HCT116 (cell line): ENCODE measurements at regions not wholly inside any gene's neighbourhood (a gene's known extent, or its start where the extent isn't known, plus 50 kb on each side); places are given as distances from the start of the nearest gene placed in this dataset.

Experiments
- ATAC-seq: fragments of 200-7000 bp; cut with Tn5 transposase; 2 replicates; pipeline ENCODE4 v1.9.1; 2020; ENCODE audit warnings: mild to moderate bottlenecking, moderate library complexity
- BruUV-seq: library from RNA; stranded (reverse); fragments of 400-500 nt; replicated peaks from 2 replicates; lab custom pipeline; 2021; lab: Mats Ljungman, UMichigan
- CTCF ChIA-PET: fragments of 300-600 bp; sonication (Branson Sonifier 250); formaldehyde crosslinking; loops from one replicate; lab custom pipeline; 2021; ENCODE audit warnings: antibody characterized with exemption; lab: Charles Lee
- POLR2A ChIA-PET: fragments of 300-600, 350-600 bp; sonication (Branson Sonifier 250); formaldehyde crosslinking; loops from one replicate; lab custom pipeline; 2021; ENCODE audit warnings: antibody characterized with exemption; lab: Charles Lee
- RAD21 ChIA-PET, 2 experiments: fragments of 300-600 bp; sonication (Branson Sonifier 250); formaldehyde crosslinking; loops; one replicate each; lab custom pipeline; 2023; ENCODE audit warnings: low total read pairs in 2 of 2; ENCODE audit not compliant: uncharacterized antibody in 2 of 2, unreplicated experiment in 2 of 2, low non-redundant PET in 1 of 2; lab: Charles Lee
- DNase-seq: peaks from one replicate; pipeline ENCODE4 v3.0.0-alpha.2; 2010; ENCODE audit warnings: low read depth, low spot score
- H2AFZ ChIP-seq: fragments of 200-600 bp; shearing (Covaris generic), sonication (generic); 2 replicates; pipeline ENCODE4 v1.6.1; 2017; ENCODE audit warnings: low read depth, mixed run types, mixed read lengths, antibody characterized with exemption, low read length; ENCODE audit not compliant: poor library complexity, severe bottlenecking
- H3K27ac ChIP-seq: 2 replicates; pipeline ENCODE4 v1.5.1; 2012; ENCODE audit warnings: low read depth, low read length
- H3K27me3 ChIP-seq: fragments of 200-600 bp; sonication (generic); 2 replicates; pipeline ENCODE4 v1.6.1; 2016; ENCODE audit warnings: mixed run types, low read length, mixed read lengths; ENCODE audit not compliant: insufficient read depth
- H3K36me3 ChIP-seq, 2 experiments: fragments of 200-500 bp in 1 of 2; fragments of 200-600 bp in 1 of 2; sonication (Bioruptor generic) in 1 of 2; sonication (generic) in 1 of 2; 2 replicates each; pipeline versions ENCODE4 v1.5.1 to v1.6.1; 2014 to 2016; ENCODE audit warnings: low read length in 2 of 2, inconsistent platforms in 1 of 2, mixed read lengths in 1 of 2, mixed run types in 1 of 2; ENCODE audit not compliant: insufficient read depth in 2 of 2, control insufficient read depth in 1 of 2
- H3K4me1 ChIP-seq, 2 experiments: fragments of 200-600 bp in 1 of 2; sonication (generic) in 1 of 2; 2 replicates each; pipeline versions ENCODE4 v1.5.1 to v1.6.1; 2012 to 2017; ENCODE audit warnings: low read length in 2 of 2, inconsistent platforms in 1 of 2, mild to moderate bottlenecking in 1 of 2, mixed read lengths in 1 of 2, mixed run types in 1 of 2, moderate library complexity in 1 of 2; ENCODE audit not compliant: insufficient read depth in 2 of 2, control insufficient read depth in 1 of 2
- H3K4me2 ChIP-seq: fragments of 200-600 bp; sonication (generic); 2 replicates; pipeline ENCODE4 v1.6.1; 2017; ENCODE audit warnings: mixed run types, low read length, mixed read lengths
- H3K4me3 ChIP-seq, 2 experiments: fragments of 200-600 bp in 1 of 2; sonication (generic) in 1 of 2; replicated peaks in 1 of 2; 2 replicates each; pipeline ENCODE4 v1.5.1; 2011 to 2016; ENCODE audit warnings: low read length in 2 of 2, control low read depth in 1 of 2, low read depth in 1 of 2, mild to moderate bottlenecking in 1 of 2, mixed read lengths in 1 of 2, mixed run types in 1 of 2
- H3K79me2 ChIP-seq: fragments of 200-600 bp; sonication (generic); 2 replicates; pipeline ENCODE4 v1.6.1; 2017; ENCODE audit warnings: mild to moderate bottlenecking, mixed run types, low read length, moderate library complexity, mixed read lengths; ENCODE audit not compliant: insufficient read depth
- H3K9ac ChIP-seq: fragments of 200-600 bp; sonication (generic); 2 replicates; pipeline ENCODE4 v1.6.1; 2016; ENCODE audit warnings: low read length, mixed read lengths
- H3K9me2 ChIP-seq: fragments of 200-600 bp; sonication (generic), shearing (Covaris generic); 2 replicates; pipeline ENCODE4 v1.6.1; 2017; ENCODE audit warnings: mixed run types, mild to moderate bottlenecking, moderate library complexity; ENCODE audit not compliant: insufficient read depth
- H3K9me3 ChIP-seq, 2 experiments: fragments of 200-500 bp in 1 of 2; fragments of 200-600 bp in 1 of 2; sonication (Bioruptor generic) in 1 of 2; sonication (generic) in 1 of 2; 2 replicates each; pipeline ENCODE4 v1.6.1; 2014 to 2017; ENCODE audit warnings: low read length in 2 of 2, mixed read lengths in 2 of 2, inconsistent platforms in 1 of 2, low read depth in 1 of 2, mild to moderate bottlenecking in 1 of 2, mixed run types in 1 of 2, moderate library complexity in 1 of 2; ENCODE audit not compliant: control insufficient read depth in 1 of 2, insufficient read depth in 1 of 2
- H4K20me1 ChIP-seq: fragments of 200-600 bp; sonication (generic), shearing (Covaris generic); 2 replicates; pipeline ENCODE4 v1.6.1; 2017; ENCODE audit warnings: mixed run types, mild to moderate bottlenecking, moderate library complexity; ENCODE audit not compliant: insufficient read depth
- CBX3 ChIP-seq: IDR thresholded peaks from 2 replicates; pipeline ENCODE4 v1.6.1; 2012; ENCODE audit warnings: low read depth
- ELF1 ChIP-seq: IDR thresholded peaks from 2 replicates; pipeline ENCODE4 v1.6.1; 2012; ENCODE audit warnings: low read depth, borderline replicate concordance
- EZH2 ChIP-seq: fragments of 200-600 bp; sonication (generic); IDR thresholded peaks from 2 replicates; pipeline ENCODE4 v1.6.1; 2017; ENCODE audit warnings: antibody characterized with exemption, mixed run types
- FOSL1 ChIP-seq: IDR thresholded peaks from 2 replicates; pipeline ENCODE4 v1.6.1; 2012; ENCODE audit warnings: low read depth
- RAD21 ChIP-seq: IDR thresholded peaks from 2 replicates; pipeline ENCODE4 v1.6.1; 2012; ENCODE audit warnings: low read depth, mild to moderate bottlenecking
- intact Hi-C: fragments of 100-400 bp; cut with micrococcal nuclease; formaldehyde crosslinking; loops from 2 replicates; pipeline ENCODE4 v1.10.0; 2022
- TF ChIP-seq, protein P1 (sequence below): IDR thresholded peaks from 2 replicates; pipeline ENCODE4 v1.6.1; 2012
- TF ChIP-seq, protein P2 (sequence below), 3 experiments: fragments of 200-600 bp in 1 of 3; sonication (generic) in 1 of 3; IDR thresholded peaks in 2 of 3; conservative IDR thresholded peaks in 1 of 3; 2 replicates each; pipeline ENCODE4 v1.5.1; 2012 to 2017; ENCODE audit warnings: low read depth in 2 of 3, low read length in 2 of 3, antibody characterized with exemption in 1 of 3, borderline replicate concordance in 1 of 3, control low read depth in 1 of 3, mild to moderate bottlenecking in 1 of 3, mixed read lengths in 1 of 3, mixed run types in 1 of 3, moderate library complexity in 1 of 3; ENCODE audit not compliant: insufficient read depth in 1 of 3
- TF ChIP-seq, protein P3 (sequence below): IDR thresholded peaks from 2 replicates; pipeline ENCODE4 v1.6.1; 2012
- TF ChIP-seq, protein P4 (sequence below): IDR thresholded peaks from 2 replicates; pipeline ENCODE4 v1.6.1; 2011; ENCODE audit warnings: mild to moderate bottlenecking, low read length, moderate library complexity; ENCODE audit not compliant: insufficient replicate concordance; ENCODE audit errors: extremely low read depth

DNA sequence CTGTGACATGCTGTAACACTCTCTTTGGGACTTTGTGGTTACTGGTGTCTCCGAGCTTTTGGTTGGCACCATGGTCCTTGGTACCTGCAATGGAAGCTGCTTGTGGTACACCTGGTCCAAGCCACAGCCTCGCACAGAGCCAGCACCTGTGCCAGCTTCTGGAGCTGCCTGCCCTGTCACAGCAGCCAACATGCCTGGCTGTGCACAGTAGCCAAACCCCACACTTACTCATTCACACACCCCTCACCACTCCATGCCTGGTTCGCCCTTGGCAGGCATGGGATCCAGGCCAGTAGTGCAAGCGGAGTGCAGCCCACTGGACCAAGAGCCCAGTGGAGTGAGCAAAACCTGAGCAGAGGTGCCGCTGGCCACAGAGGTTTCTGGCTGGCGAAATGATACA lies 459.9 kb downstream of the TBC1D32 start:
- H3K4me3 ChIP-seq: no peak overlapping the region
- H3K79me2 ChIP-seq: no peaks in the 10 kb centered on the region
- DNase-seq: no peak
- no peak for ATAC-seq
- no peak overlapping the region for H3K27ac ChIP-seq
- no peak for TF ChIP-seq RAD21
- no peak for TF ChIP-seq EZH2
- TF ChIP-seq, protein P1, sequence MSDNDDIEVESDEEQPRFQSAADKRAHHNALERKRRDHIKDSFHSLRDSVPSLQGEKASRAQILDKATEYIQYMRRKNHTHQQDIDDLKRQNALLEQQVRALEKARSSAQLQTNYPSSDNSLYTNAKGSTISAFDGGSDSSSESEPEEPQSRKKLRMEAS: no peak
- TF ChIP-seq, protein P2, sequence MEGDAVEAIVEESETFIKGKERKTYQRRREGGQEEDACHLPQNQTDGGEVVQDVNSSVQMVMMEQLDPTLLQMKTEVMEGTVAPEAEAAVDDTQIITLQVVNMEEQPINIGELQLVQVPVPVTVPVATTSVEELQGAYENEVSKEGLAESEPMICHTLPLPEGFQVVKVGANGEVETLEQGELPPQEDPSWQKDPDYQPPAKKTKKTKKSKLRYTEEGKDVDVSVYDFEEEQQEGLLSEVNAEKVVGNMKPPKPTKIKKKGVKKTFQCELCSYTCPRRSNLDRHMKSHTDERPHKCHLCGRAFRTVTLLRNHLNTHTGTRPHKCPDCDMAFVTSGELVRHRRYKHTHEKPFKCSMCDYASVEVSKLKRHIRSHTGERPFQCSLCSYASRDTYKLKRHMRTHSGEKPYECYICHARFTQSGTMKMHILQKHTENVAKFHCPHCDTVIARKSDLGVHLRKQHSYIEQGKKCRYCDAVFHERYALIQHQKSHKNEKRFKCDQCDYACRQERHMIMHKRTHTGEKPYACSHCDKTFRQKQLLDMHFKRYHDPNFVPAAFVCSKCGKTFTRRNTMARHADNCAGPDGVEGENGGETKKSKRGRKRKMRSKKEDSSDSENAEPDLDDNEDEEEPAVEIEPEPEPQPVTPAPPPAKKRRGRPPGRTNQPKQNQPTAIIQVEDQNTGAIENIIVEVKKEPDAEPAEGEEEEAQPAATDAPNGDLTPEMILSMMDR (IDR thresholded peaks at IDR 0.05 in 2 of 3, conservative IDR thresholded peaks at IDR 0.05 in 1 of 3; ENCODE audit: borderline replicate concordance in 1 of 3, insufficient read depth in 1 of 3, low read depth in 2 of 3, low read length in 2 of 3): no peak
- TF ChIP-seq FOSL1: no peak
- TF ChIP-seq, all 23 proteins: peak for 0
- Histone ChIP-seq H3K4me2 (no peak overlapping the region), H3K27me3 (no peaks in the 10 kb centered on the region), H3K9ac (no peak overlapping the region), H3K36me3 (no peaks in the 10 kb centered on the region), H3K9me3 (no peaks in the 10 kb centered on the region), H3K9me2 (no peaks in the 10 kb centered on the region), H4K20me1 (no peaks in the 10 kb centered on the region), H2AFZ (no peak overlapping the region), H3K4me1 (no peaks in the 10 kb centered on the region)
- intact Hi-C loops: no loop called here
- no TSS peak for BruUV-seq
- ChIA-PET CTCF (no interaction called here), RAD21 (no interaction called here), POLR2A (no interaction called here)

DNA sequence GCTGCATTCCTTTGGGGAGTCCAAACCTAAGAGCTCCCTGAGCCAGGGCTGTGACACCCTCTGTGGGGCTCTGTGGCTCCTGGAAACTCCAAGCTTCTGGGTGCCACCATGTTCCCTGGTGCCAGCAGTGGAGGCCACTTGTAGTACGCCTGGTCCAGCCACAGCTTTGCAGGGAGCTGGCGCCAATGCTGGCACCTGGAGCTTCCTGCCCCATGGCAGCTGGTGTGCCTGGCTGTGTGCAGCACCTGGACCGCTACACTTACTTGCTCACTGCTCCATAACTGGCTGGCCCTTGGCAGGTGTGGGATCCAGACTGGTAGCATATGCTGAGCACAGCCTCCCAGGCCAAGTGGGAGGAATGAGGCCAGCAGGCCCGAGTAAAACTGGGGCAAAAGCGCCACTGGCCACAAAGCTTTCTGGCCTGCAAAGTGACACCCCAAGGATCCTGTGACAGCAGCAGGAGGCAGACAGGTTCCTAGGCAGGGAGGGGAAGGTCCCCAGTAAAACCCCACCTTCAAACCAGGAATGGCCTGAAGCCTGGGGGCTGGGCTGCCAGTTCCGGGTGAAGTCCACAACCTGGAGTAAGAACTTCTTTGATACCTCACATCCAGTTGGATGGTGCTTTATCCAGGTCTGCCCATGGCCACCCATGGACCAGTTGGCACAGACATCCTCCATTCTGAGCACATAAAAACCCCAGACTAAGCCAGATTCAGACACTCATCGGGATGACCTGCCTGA lies 461.0 kb downstream of the TBC1D32 start:
- TF ChIP-seq, protein P3, sequence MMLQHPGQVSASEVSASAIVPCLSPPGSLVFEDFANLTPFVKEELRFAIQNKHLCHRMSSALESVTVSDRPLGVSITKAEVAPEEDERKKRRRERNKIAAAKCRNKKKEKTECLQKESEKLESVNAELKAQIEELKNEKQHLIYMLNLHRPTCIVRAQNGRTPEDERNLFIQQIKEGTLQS: no peak
- TF ChIP-seq, protein P4, sequence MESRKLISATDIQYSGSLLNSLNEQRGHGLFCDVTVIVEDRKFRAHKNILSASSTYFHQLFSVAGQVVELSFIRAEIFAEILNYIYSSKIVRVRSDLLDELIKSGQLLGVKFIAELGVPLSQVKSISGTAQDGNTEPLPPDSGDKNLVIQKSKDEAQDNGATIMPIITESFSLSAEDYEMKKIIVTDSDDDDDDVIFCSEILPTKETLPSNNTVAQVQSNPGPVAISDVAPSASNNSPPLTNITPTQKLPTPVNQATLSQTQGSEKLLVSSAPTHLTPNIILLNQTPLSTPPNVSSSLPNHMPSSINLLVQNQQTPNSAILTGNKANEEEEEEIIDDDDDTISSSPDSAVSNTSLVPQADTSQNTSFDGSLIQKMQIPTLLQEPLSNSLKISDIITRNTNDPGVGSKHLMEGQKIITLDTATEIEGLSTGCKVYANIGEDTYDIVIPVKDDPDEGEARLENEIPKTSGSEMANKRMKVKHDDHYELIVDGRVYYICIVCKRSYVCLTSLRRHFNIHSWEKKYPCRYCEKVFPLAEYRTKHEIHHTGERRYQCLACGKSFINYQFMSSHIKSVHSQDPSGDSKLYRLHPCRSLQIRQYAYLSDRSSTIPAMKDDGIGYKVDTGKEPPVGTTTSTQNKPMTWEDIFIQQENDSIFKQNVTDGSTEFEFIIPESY: no peak
- TF ChIP-seq, protein P1: no peak
- TF ChIP-seq CBX3: no peak
- TF ChIP-seq FOSL1: no peak
- TF ChIP-seq ELF1: no peak
- RAD21 ChIA-PET: no interaction called here
- Histone ChIP-seq H3K79me2 (no peaks in the 10 kb centered on the region), H3K4me1 (no peaks in the 10 kb centered on the region), H3K27ac (no peak overlapping the region), H3K9ac (no peak overlapping the region), H3K4me3 (no peak overlapping the region), H3K9me3 (no peaks in the 10 kb centered on the region), H3K27me3 (no peaks in the 10 kb centered on the region), H3K4me2 (no peak overlapping the region), H3K9me2 (no peaks in the 10 kb centered on the region), H3K36me3 (no peaks in the 10 kb centered on the region), H4K20me1 (no peaks in the 10 kb centered on the region), H2AFZ (no peak overlapping the region)
- POLR2A ChIA-PET: no interaction called here
- DNase-seq: no peak
- intact Hi-C loops: no loop called here
- BruUV-seq: no TSS peak
- ATAC-seq: no peak
- CTCF ChIA-PET: no interaction called here
